ENCODE measurements at regions not wholly inside any gene's neighbourhood (a gene's known extent, or its start where the extent isn't known, plus 50 kb on each side); places are given as distances from the start of the nearest gene placed in this dataset.

GRCh38 chr5:115718927-115719326, 93.1 kb upstream of the TMED7 start:
- H3K36me3 Mint-ChIP-seq (ENCODE audit: insufficient read depth, unreplicated experiment): no peaks in the 10 kb centered on the region
- no peak overlapping the region for H3K27ac Mint-ChIP-seq (ENCODE audit: unreplicated experiment)
- H3K9me3 Mint-ChIP-seq (ENCODE audit: low read depth, unreplicated experiment): no peaks in the 10 kb centered on the region
- H3K4me3 Mint-ChIP-seq (ENCODE audit: low read depth, unreplicated experiment): no peak overlapping the region
- intact Hi-C loops (cut with micrococcal nuclease; ENCODE audit: unreplicated experiment): no loop called here
- no peak for DNase-seq
- peaks cover 14% of the 10 kb centered on the region for H3K27me3 Mint-ChIP-seq (ENCODE audit: unreplicated experiment)
- no TSS peak for BruUV-seq (replicated peaks)
- TF ChIP-seq CTCF (IDR thresholded peaks at IDR 0.05; ENCODE audit: unreplicated experiment): no peak
- H3K4me1 Mint-ChIP-seq (ENCODE audit: low read depth, unreplicated experiment): no peaks in the 10 kb centered on the region
- CTCF ChIA-PET: interaction anchor here (0.5 kb wide), 1 partner anchor 14 kb away, joined by 4 read pairs; no protein-coding TSS in a partner anchor

- TF ChIP-seq CTCF (IDR thresholded peaks at IDR 0.05; ENCODE audit: unreplicated experiment): no peak
- CTCF ChIA-PET: no interaction called here
- Mint-ChIP-seq H3K36me3 (ENCODE audit: insufficient read depth, unreplicated experiment) (no peaks in the 10 kb centered on the region), H3K27me3 (ENCODE audit: unreplicated experiment) (no peaks in the 10 kb centered on the region), H3K9me3 (ENCODE audit: low read depth, unreplicated experiment) (no peaks in the 10 kb centered on the region), H3K4me1 (ENCODE audit: low read depth, unreplicated experiment) (no peaks in the 10 kb centered on the region), H3K27ac (ENCODE audit: unreplicated experiment) (no peak overlapping the region), H3K4me3 (ENCODE audit: low read depth, unreplicated experiment) (no peak overlapping the region)
- no TSS peak for BruUV-seq (replicated peaks)
- no peak for DNase-seq
- intact Hi-C loops (cut with micrococcal nuclease; ENCODE audit: unreplicated experiment): no loop called here
Measured at GRCh38 chr5:115713408-115713807, 87.6 kb upstream of the TMED7 start.

GRCh38 chr5:115709585-115709984, 83.7 kb upstream of the TMED7 start:
- no peak overlapping the region for H3K4me3 Mint-ChIP-seq (ENCODE audit: low read depth, unreplicated experiment)
- CTCF ChIA-PET: no interaction called here
- H3K27ac Mint-ChIP-seq (ENCODE audit: unreplicated experiment): no peak overlapping the region
- H3K4me1 Mint-ChIP-seq (ENCODE audit: low read depth, unreplicated experiment): no peaks in the 10 kb centered on the region
- no peaks in the 10 kb centered on the region for H3K36me3 Mint-ChIP-seq (ENCODE audit: insufficient read depth, unreplicated experiment)
- intact Hi-C loops (cut with micrococcal nuclease; ENCODE audit: unreplicated experiment): no loop called here
- no peak for TF ChIP-seq CTCF (IDR thresholded peaks at IDR 0.05; ENCODE audit: unreplicated experiment)
- DNase-seq: no peak
- no peaks in the 10 kb centered on the region for H3K27me3 Mint-ChIP-seq (ENCODE audit: unreplicated experiment)
- no peaks in the 10 kb centered on the region for H3K9me3 Mint-ChIP-seq (ENCODE audit: low read depth, unreplicated experiment)
- no TSS peak for BruUV-seq (replicated peaks)

- Mint-ChIP-seq H3K4me3 (ENCODE audit: low read depth, unreplicated experiment) (no peak overlapping the region), H3K9me3 (ENCODE audit: low read depth, unreplicated experiment) (no peaks in the 10 kb centered on the region), H3K27me3 (ENCODE audit: unreplicated experiment) (no peaks in the 10 kb centered on the region), H3K4me1 (ENCODE audit: low read depth, unreplicated experiment) (no peaks in the 10 kb centered on the region), H3K27ac (ENCODE audit: unreplicated experiment) (no peak overlapping the region), H3K36me3 (ENCODE audit: insufficient read depth, unreplicated experiment) (no peaks in the 10 kb centered on the region)
- TF ChIP-seq CTCF (IDR thresholded peaks at IDR 0.05; ENCODE audit: unreplicated experiment): no peak
- no TSS peak for BruUV-seq (replicated peaks)
- CTCF ChIA-PET: no interaction called here
- intact Hi-C loops (cut with micrococcal nuclease; ENCODE audit: unreplicated experiment): no loop called here
- no peak for DNase-seq
Measured at GRCh38 chr5:115708819-115709477, 83.1 kb upstream of the TMED7 start.

Measured in Calu3 (cell line).